Gastroesophageal sphincter (tissue), 3 donors: ENCODE measurements at regions not wholly inside any gene's neighbourhood (a gene's known extent, or its start where the extent isn't known, plus 50 kb on each side); places are given as distances from the start of the nearest gene placed in this dataset.

Experiments
- CTCF ChIP-seq, 4 experiments: fragments of 200-600 bp in 2 of 4; fragments of 450-650 bp in 2 of 4; sonication (generic) in 1 of 4; IDR thresholded peaks; one replicate each; pipeline ENCODE4 v1.5.1; 2017 to 2019; ENCODE audit warnings: antibody characterized with exemption in 4 of 4, mild to moderate bottlenecking in 2 of 4, moderate library complexity in 2 of 4
- EP300 ChIP-seq: sonication (generic); formaldehyde crosslinking; IDR thresholded peaks from one replicate; pipeline ENCODE4 v1.6.1; 2017; ENCODE audit warnings: antibody characterized with exemption, mild to moderate bottlenecking
- POLR2A ChIP-seq, 2 donors: fragments of 450-650 bp; IDR thresholded peaks; one replicate each; pipeline ENCODE4 v1.6.1; 2017; ENCODE audit warnings: antibody characterized with exemption in 2 of 2, mild to moderate bottlenecking in 2 of 2, moderate library complexity in 1 of 2
- POLR2AphosphoS5 ChIP-seq: sonication (generic); formaldehyde crosslinking; IDR thresholded peaks from one replicate; pipeline ENCODE4 v1.6.1; 2017; ENCODE audit warnings: antibody characterized with exemption

- TF ChIP-seq CTCF (IDR thresholded peaks at IDR 0.05) = no peak
- TF ChIP-seq POLR2AphosphoS5 = no peak
- TF ChIP-seq POLR2A (IDR thresholded peaks at IDR 0.05) = no peak
- no peak for TF ChIP-seq EP300
Measured at GRCh38 chr18:46262856-46263255, 158.7 kb downstream of the HAUS1 start.
